ENCODE measurements at regions not wholly inside any gene's neighbourhood (a gene's known extent, or its start where the extent isn't known, plus 50 kb on each side); places are given as distances from the start of the nearest gene placed in this dataset.

DNA sequence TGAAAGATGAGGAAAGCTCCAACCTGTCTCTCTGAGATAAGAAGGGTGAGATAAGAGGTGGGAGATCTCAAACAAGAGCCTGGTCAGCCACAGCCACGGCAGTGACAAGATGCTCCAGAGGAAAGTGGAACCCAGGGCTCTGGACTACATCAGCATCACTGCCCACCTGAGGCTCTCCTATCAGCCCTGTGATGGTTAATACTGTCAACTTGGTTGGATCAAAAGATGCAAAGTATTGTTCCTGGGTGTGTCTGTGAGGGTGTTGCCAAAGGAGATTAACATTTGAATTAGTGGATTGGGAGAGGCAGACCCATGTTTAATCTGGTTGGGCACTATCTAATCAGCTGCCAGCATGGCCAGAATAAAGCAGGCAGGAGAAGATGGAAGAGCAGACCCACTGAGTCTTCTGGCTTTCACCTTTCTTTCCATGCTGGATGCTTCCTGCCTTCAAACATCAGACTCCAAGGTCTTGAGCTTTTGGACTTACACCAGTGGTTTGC, 476.6 kb upstream of the NBEA start:
- DNase-seq = no peak
- Histone ChIP-seq H3K4me1 (ENCODE audit: insufficient read depth, low read length) (no peaks in the 10 kb centered on the region), H3K4me3 (ENCODE audit: low read length) (no peak overlapping the region), H3K27me3 (ENCODE audit: insufficient read depth, low read length, poor library complexity, severe bottlenecking) (no peaks in the 10 kb centered on the region), H3K36me3 (ENCODE audit: insufficient read depth, low read length) (no peaks in the 10 kb centered on the region), H3K9me3 (ENCODE audit: low read length) (no peaks in the 10 kb centered on the region), H3K27ac (ENCODE audit: low read depth, low read length) (no peak overlapping the region)
- Mint-ChIP-seq H3K4me3 (no peak overlapping the region), H3K36me3 (no peaks in the 10 kb centered on the region), H3K27me3 (no peaks in the 10 kb centered on the region), H3K4me1 (no peaks in the 10 kb centered on the region), H3K9me3 (peaks cover 0 to 3% (median 0%) of the 10 kb centered on the region in 5 donors), H3K27ac (no peak overlapping the region)
- POLR2A ChIA-PET = no interaction called here
- CTCF ChIA-PET = no interaction called here

DNA sequence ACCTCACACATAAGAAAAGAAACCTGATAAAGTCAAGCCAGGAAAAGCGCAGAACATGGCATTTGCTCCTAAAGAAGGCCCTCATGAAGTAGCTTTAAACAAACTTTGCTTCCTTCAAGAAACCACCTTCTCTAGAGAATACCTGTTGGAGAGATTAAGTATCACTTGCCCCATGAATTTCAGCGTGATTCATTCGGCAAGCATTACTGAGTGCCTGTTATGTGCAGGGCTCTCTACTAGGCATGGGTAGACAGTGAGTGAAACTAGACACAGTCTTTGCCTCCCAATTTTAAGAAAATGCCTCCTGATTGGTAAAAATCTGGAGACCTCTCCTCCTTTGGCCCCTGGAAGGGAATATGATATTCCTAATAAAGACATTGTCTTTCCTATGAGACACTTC, 475.8 kb upstream of the NBEA start:
- Histone ChIP-seq H3K9me3 (ENCODE audit: low read length) (no peaks in the 10 kb centered on the region), H3K27ac (ENCODE audit: low read depth, low read length) (no peak overlapping the region), H3K27me3 (ENCODE audit: insufficient read depth, low read length, poor library complexity, severe bottlenecking) (no peaks in the 10 kb centered on the region), H3K36me3 (ENCODE audit: insufficient read depth, low read length) (no peaks in the 10 kb centered on the region), H3K4me3 (ENCODE audit: low read length) (no peak overlapping the region), H3K4me1 (ENCODE audit: insufficient read depth, low read length) (no peaks in the 10 kb centered on the region)
- no peaks in the 10 kb centered on the region for H3K36me3 Mint-ChIP-seq
- H3K4me1 Mint-ChIP-seq = no peaks in the 10 kb centered on the region
- H3K27ac Mint-ChIP-seq = no peak overlapping the region
- H3K9me3 Mint-ChIP-seq = peaks cover 0 to 3% (median 2%) of the 10 kb centered on the region in 5 donors
- no peak overlapping the region for H3K4me3 Mint-ChIP-seq
- DNase-seq = no peak
- POLR2A ChIA-PET = no interaction called here
- CTCF ChIA-PET = no interaction called here
- no peaks in the 10 kb centered on the region for H3K27me3 Mint-ChIP-seq

DNA sequence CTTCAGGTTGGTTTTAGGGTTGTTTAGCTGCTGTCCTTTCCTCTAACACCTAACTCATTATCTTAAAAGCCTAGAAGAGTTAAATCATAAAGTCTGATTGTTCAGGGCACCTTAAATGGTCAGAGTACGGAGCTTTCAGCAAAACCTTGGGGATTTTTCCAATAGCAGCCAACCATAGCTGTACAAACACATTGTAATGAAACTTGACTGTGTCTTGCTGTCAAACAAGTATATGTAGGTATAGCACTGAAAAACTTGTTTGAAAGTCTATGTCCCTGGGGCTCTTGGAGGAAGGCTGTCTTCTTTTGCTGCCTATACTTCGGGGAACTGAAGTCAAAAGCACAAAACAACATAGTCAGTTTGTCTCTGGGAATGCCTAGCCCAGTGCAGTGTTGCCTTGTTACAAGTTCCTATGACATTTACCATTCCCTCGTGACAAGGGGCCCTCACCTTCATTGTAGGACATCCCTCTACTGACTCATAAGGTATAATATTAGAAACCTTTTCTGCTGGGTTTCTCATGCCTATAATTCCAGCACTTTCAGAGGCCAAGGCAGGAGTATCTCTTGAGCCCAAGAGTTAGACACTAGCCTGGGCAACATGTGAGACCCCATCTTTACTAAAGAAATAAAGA, 474.5 kb upstream of the NBEA start:
- Histone ChIP-seq H3K27ac (ENCODE audit: low read depth, low read length) (no peak overlapping the region), H3K9me3 (ENCODE audit: low read length) (no peaks in the 10 kb centered on the region), H3K36me3 (ENCODE audit: insufficient read depth, low read length) (no peaks in the 10 kb centered on the region), H3K4me1 (ENCODE audit: insufficient read depth, low read length) (no peaks in the 10 kb centered on the region), H3K4me3 (ENCODE audit: low read length) (no peak overlapping the region), H3K27me3 (ENCODE audit: insufficient read depth, low read length, poor library complexity, severe bottlenecking) (no peaks in the 10 kb centered on the region)
- Mint-ChIP-seq H3K9me3 (peaks cover 0 to 4% (median 3%) of the 10 kb centered on the region in 5 donors), H3K4me3 (no peak overlapping the region), H3K27ac (no peak overlapping the region), H3K27me3 (no peaks in the 10 kb centered on the region), H3K4me1 (no peaks in the 10 kb centered on the region), H3K36me3 (no peaks in the 10 kb centered on the region)
- ChIA-PET POLR2A (no interaction called here), CTCF (interaction anchor here (0.8 kb wide), 1 partner anchor 15 kb away, joined by 3 read pairs; no protein-coding TSS in a partner anchor)
- no peak for DNase-seq

DNA sequence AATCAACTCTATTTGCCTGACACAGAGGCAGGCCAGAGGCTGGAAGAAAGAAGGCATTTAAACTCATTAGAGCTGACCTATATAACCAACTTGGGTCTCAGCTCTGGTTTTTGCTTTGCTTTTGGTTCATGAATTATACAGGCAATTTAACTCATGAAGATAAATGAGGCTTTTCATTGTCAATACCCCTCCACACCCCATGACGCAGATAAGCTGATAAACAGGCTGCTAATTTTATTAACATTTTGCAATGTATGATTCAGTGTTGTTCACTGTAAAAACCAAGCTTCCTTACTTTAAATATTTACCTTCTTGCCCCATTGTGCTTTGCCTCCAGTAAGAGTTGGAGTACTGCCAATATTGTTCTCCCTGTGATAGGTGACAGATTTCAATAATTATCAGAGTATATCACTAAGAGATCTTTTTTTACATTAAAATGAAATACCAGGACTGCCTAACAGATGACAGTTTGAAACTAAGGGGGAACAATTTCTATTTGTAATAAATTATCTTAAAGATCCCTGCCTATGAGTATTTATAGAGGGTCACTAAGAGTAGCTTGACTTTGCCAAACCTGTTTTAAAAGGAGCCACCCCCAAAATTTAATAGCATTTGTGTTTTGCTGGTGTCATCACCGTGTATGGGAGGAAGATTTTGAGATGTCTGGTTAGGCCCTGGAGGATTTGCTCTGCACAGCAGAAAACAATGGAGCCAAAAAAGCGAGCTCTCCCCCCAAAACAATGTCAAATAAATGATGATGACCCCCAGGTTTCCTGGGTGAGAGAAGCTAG, 472.7 kb upstream of the NBEA start:
- no peaks in the 10 kb centered on the region for H3K36me3 Mint-ChIP-seq
- Histone ChIP-seq H3K27me3 (ENCODE audit: insufficient read depth, low read length, poor library complexity, severe bottlenecking) (no peaks in the 10 kb centered on the region), H3K9me3 (ENCODE audit: low read length) (no peaks in the 10 kb centered on the region), H3K4me1 (ENCODE audit: insufficient read depth, low read length) (no peaks in the 10 kb centered on the region), H3K36me3 (ENCODE audit: insufficient read depth, low read length) (no peaks in the 10 kb centered on the region), H3K27ac (ENCODE audit: low read depth, low read length) (no peak overlapping the region), H3K4me3 (ENCODE audit: low read length) (no peak overlapping the region)
- H3K27me3 Mint-ChIP-seq = no peaks in the 10 kb centered on the region
- H3K4me1 Mint-ChIP-seq = no peaks in the 10 kb centered on the region
- POLR2A ChIA-PET = no interaction called here
- H3K9me3 Mint-ChIP-seq = peaks cover 2 to 7% (median 3%) of the 10 kb centered on the region in 5 donors
- no peak overlapping the region for H3K27ac Mint-ChIP-seq
- H3K4me3 Mint-ChIP-seq = no peak overlapping the region
- CTCF ChIA-PET = no interaction called here
- DNase-seq = no peak

DNA sequence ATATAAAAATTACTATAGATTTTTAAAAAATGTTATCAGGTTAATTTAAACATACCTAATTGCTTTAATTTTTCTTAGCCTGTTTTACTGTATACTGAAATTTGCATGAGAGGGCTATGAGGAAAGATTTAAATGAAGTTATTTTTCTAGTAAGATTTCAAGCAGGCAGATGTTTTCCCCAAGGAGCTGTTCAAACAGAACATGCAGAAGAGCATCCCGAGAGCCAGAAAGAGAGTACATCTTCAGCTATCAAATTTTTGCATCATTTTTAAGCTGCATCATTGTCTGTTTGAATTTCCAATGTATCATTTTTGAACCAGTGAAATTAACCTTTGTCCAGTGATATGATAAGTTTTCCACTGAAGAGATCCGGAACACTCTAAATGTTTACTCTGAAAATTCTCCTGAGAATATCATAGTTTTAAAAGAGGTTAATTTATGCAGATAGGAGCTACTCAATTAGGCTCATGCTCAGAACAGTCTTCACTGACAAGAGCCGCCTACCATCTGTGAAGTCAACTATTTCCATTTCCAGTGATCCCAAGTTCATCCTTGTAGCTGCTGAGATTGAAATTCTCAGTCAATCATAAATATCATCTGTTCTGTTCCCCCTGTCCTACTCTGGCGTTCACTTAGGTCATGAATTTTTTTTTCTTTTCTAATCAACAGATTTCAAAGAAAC, 467.7 kb upstream of the NBEA start:
- Histone ChIP-seq H3K27me3 (ENCODE audit: insufficient read depth, low read length, poor library complexity, severe bottlenecking) (no peaks in the 10 kb centered on the region), H3K27ac (ENCODE audit: low read depth, low read length) (no peak overlapping the region), H3K4me1 (ENCODE audit: insufficient read depth, low read length) (no peaks in the 10 kb centered on the region), H3K36me3 (ENCODE audit: insufficient read depth, low read length) (no peaks in the 10 kb centered on the region), H3K9me3 (ENCODE audit: low read length) (no peaks in the 10 kb centered on the region), H3K4me3 (ENCODE audit: low read length) (no peak overlapping the region)
- no peak overlapping the region for H3K27ac Mint-ChIP-seq
- no peak overlapping the region for H3K4me3 Mint-ChIP-seq
- DNase-seq = no peak
- POLR2A ChIA-PET = no interaction called here
- no peaks in the 10 kb centered on the region for H3K4me1 Mint-ChIP-seq
- no peaks in the 10 kb centered on the region for H3K36me3 Mint-ChIP-seq
- no peaks in the 10 kb centered on the region for H3K27me3 Mint-ChIP-seq
- H3K9me3 Mint-ChIP-seq = peaks cover 0 to 9% (median 6%) of the 10 kb centered on the region in 5 donors
- CTCF ChIA-PET = no interaction called here

DNA sequence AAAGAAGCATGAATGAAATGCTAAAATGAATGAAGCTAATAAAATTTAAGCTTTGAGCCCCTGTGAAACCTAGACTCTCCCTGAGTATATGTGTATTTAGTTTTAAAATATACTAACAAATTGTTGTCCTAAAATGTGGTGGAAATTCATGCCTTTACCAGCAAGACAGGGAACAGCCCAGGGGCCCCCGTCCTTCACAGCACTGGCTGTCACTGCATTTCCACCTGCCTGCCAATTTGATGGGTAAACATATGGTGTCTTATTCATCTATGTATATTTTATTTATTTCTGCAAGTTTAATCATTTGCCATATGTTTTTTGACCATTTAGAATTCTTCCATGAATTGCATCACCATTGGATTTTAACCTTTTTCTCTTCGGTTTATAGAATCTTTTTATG, 463.7 kb upstream of the NBEA start:
- H3K27ac Mint-ChIP-seq = no peak overlapping the region
- POLR2A ChIA-PET = no interaction called here
- DNase-seq = no peak
- CTCF ChIA-PET = no interaction called here
- no peaks in the 10 kb centered on the region for H3K9me3 ChIP-seq (ENCODE audit: low read length)
- no peak overlapping the region for H3K4me3 ChIP-seq (ENCODE audit: low read length)
- H3K36me3 Mint-ChIP-seq = no peaks in the 10 kb centered on the region
- H3K4me3 Mint-ChIP-seq = no peak overlapping the region
- H3K27ac ChIP-seq (ENCODE audit: low read depth, low read length) = no peak overlapping the region
- no peaks in the 10 kb centered on the region for H3K36me3 ChIP-seq (ENCODE audit: insufficient read depth, low read length)
- no peaks in the 10 kb centered on the region for H3K4me1 Mint-ChIP-seq
- H3K4me1 ChIP-seq (ENCODE audit: insufficient read depth, low read length) = no peaks in the 10 kb centered on the region
- H3K27me3 Mint-ChIP-seq = no peaks in the 10 kb centered on the region
- peaks cover 0 to 13% (median 0%) of the 10 kb centered on the region in 5 donors for H3K9me3 Mint-ChIP-seq
- H3K27me3 ChIP-seq (ENCODE audit: insufficient read depth, low read length, poor library complexity, severe bottlenecking) = no peaks in the 10 kb centered on the region

DNA sequence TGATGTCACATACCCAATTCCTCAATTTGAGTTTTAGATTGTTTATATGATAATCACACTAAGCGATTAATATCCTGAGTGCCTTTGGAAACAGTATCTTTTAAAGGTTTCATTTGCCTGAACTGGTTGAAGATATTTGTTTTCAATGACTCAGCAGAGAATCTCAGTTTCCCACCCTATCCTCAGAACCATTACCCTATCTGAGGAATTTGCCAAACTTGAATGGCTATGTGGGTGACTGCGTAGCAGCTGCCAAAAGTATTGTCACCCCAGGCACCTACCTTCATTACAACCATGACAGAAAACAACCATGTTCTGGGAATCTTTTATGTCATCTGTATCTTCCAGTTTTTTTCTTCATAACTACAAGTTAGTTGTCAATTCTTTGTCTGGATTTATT, 440.1 kb upstream of the NBEA start:
- POLR2A ChIA-PET = no interaction called here
- H3K27me3 ChIP-seq (ENCODE audit: insufficient read depth, low read length, poor library complexity, severe bottlenecking) = no peaks in the 10 kb centered on the region
- no peaks in the 10 kb centered on the region for H3K36me3 Mint-ChIP-seq
- H3K27me3 Mint-ChIP-seq = no peaks in the 10 kb centered on the region
- no peaks in the 10 kb centered on the region for H3K9me3 ChIP-seq (ENCODE audit: low read length)
- H3K4me3 Mint-ChIP-seq = no peak overlapping the region
- CTCF ChIA-PET = no interaction called here
- no peak overlapping the region for H3K4me3 ChIP-seq (ENCODE audit: low read length)
- no peak overlapping the region for H3K27ac Mint-ChIP-seq
- H3K4me1 Mint-ChIP-seq = no peaks in the 10 kb centered on the region
- no peak for DNase-seq
- no peak overlapping the region for H3K27ac ChIP-seq (ENCODE audit: low read depth, low read length)
- no peaks in the 10 kb centered on the region for H3K36me3 ChIP-seq (ENCODE audit: insufficient read depth, low read length)
- no peaks in the 10 kb centered on the region for H3K4me1 ChIP-seq (ENCODE audit: insufficient read depth, low read length)
- peaks cover 0 to 17% (median 6%) of the 10 kb centered on the region in 5 donors for H3K9me3 Mint-ChIP-seq

DNA sequence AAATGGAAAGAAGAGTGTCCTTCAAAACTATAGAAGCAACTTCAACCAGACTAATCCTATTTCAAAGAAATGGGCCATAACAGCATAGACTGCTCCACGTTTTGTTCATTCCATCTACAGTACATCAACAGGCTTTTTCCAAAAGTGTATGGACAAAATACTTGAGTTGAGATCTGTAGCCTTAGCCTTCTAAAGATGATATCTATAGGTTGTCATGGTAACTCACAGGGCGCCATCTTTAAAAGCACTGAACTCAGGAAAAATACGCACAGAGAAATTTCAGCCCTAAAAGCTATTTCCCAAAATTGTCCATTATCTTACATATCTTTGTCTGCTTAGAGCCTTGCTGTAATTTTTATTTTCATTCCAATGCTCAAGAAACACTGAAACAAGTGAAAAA, 439.4 kb upstream of the NBEA start:
- Histone ChIP-seq H3K9me3 (ENCODE audit: low read length) (no peaks in the 10 kb centered on the region), H3K36me3 (ENCODE audit: insufficient read depth, low read length) (no peaks in the 10 kb centered on the region), H3K27me3 (ENCODE audit: insufficient read depth, low read length, poor library complexity, severe bottlenecking) (no peaks in the 10 kb centered on the region), H3K27ac (ENCODE audit: low read depth, low read length) (no peak overlapping the region), H3K4me1 (ENCODE audit: insufficient read depth, low read length) (no peaks in the 10 kb centered on the region), H3K4me3 (ENCODE audit: low read length) (no peak overlapping the region)
- POLR2A ChIA-PET = no interaction called here
- H3K4me1 Mint-ChIP-seq = no peaks in the 10 kb centered on the region
- CTCF ChIA-PET = no interaction called here
- no peaks in the 10 kb centered on the region for H3K36me3 Mint-ChIP-seq
- H3K27ac Mint-ChIP-seq = no peak overlapping the region
- H3K9me3 Mint-ChIP-seq = peaks cover 0 to 23% (median 9%) of the 10 kb centered on the region in 5 donors
- no peak for DNase-seq
- H3K4me3 Mint-ChIP-seq = no peak overlapping the region
- H3K27me3 Mint-ChIP-seq = no peaks in the 10 kb centered on the region

Measured in CD8-positive, alpha-beta memory T cell (primary cell).